GM18499 (cell line): ENCODE measurements at regions not wholly inside any gene's neighbourhood (a gene's known extent, or its start where the extent isn't known, plus 50 kb on each side); places are given as distances from the start of the nearest gene placed in this dataset.

Experiments used
- ATAC-seq: cut with Tn5 transposase; IDR thresholded peaks from one replicate; pipeline ENCODE4 v1.9.1; 2021; ENCODE audit warnings: moderate number of reproducible peaks; ENCODE audit not compliant: insufficient read depth, unreplicated experiment

DNA sequence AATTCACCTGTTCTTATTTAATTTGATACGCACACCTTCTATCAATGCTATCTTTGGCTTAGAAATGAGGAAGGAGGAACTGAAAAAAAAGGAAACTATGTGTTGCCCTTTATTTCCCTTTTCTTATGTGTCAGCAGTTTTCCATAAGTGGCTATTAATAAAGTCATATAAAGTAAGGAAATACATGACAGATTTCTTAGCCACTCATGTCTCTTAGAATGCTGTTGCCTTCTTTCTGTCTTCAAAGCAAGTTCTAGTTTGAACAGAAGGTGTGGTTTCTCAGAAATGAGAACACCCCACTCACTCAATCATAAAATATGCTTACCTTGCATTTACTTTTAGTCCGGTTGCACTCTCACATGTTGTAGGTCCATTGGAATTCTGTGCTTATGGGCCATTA, 640.5 kb upstream of the GRM7 start:
- ATAC-seq: no peak

DNA sequence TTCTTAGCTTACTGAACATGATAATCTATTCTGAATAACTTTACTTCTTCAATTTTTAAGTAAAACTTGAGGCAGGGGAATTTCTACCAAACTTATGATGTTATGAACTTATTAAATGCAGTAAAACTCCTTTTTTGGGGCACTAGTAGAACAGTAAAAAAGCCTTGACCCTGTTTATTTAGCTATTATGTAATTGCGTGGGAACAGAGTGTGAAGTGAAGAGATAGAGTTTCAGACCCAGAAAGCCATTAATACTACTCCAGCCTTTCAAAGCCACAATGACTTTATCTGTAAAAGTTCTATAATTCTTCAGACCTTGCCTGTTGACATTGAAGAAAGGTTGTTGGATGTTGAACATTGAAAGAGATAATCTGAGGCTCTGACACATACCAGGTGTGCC, 638.8 kb upstream of the GRM7 start:
- no peak for ATAC-seq

DNA sequence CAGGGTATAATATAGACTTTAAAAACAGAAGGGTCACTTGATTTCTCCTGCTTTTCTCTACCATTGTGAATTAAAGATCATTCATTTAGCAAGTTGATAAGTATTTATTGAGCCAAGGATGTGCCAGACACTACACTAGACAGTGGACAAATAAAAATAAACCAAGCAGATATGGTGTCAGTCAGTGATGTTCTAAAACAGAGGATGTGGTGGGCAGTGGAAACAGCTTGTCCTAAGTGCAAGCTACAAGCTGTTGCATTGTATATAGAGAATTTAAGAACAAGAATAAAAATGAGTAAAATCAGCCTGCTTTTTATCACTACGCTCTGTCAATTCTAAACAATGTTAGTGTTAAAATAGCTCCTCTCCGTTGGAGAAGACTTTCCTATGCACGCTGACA, 637.3 kb upstream of the GRM7 start:
- ATAC-seq: no peak

DNA sequence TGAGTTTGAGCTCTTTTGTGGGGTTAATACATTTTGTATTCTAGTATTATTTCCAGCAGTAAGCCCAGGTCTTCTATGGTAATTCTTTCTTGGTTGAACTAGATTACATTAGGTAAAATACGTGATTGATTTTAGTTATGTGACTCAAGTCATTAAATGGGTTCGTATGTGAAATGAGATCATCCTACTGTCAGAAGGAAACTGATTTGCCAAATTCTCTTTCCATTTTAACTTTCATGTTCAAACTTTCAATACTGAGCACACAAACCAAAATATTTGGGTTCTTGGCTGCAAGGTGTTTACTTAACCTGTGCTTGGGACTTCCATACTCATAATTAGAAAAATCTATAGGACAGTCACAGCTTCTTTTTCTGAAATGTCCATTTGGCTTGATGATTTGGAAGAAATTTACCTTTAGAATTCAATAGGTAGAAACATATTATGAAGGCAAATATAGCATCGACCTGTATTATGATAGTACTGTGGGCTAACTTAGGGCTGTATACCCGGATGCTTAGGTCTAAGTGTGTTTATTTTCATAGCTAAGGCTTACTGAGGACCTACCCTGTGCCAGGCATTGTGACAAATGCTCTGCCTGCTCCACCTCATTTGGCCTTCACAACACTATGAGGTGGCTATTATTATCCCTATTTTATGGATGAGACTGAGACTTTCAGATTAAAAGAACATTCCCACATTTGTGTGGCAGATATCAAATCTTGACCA, 631.8 kb upstream of the GRM7 start:
- ATAC-seq: no peak

DNA sequence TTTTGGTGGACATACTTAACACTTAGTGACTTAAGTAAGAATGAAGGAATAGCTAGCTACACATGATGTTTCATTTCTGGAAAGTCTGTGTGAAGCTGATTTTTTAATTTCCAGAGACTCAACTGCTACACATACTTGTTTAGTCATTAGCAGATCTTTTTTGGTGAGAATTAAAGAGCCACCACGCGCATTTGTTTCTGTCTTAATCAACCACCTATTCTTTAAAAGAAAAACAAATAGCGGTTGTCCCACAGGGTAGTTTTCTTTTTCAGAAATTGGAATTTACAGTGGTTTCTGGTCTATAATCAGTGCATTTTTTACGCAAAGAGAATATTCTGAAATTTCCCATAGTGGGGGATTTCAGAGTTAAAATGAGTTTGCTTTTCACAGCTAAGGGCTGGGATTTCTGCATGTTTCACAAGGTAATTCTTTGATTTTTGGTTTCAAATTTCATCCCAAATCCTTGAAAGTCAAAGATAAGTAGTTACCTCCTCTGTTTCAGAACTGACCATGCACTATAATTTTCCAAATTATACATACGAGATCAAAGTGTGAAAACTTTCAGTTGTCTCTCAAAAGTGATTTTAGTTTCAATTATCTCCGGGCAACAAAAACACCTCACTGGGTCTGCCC, 631.0 kb upstream of the GRM7 start:
- ATAC-seq: no peak

DNA sequence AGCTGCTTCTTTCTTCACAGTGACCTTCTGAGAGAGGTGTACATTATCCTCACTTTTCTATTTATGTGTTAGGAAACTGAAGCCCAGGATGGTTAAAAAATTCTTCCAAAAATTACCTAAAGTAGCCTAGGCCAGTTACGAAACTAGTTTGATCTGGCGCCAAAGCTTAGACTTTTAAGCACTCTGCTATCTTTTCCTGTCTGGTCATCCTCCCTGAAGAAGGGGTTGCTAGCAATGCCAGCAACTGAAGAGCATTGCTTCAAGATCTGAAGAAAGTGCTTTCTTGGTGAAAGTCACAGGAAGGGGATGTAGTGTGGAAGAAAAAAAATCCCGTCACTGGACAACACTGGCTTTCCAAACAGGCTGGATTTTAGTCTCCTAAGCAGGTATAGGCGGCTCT, 618.8 kb upstream of the GRM7 start:
- ATAC-seq: no peak

DNA sequence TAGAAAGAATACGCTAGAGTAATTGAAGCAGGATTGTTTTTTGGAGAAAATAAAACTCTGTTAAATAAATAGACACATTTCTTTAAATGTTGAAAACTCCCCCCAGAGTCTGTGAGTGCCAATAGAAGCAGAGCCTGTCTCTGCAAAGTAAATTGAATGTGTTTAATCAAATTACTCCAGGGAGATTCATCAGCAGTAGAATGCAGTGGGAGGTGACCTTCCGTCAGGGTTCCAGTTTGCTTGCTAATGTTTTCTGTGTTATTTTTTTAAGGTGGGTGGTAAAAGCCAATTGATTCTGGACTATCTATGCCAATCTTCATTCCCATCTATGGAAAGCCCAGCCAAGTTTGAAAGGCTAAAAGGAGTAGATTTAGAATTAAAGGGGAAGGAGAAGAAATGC, 612.4 kb upstream of the GRM7 start:
- no peak for ATAC-seq

DNA sequence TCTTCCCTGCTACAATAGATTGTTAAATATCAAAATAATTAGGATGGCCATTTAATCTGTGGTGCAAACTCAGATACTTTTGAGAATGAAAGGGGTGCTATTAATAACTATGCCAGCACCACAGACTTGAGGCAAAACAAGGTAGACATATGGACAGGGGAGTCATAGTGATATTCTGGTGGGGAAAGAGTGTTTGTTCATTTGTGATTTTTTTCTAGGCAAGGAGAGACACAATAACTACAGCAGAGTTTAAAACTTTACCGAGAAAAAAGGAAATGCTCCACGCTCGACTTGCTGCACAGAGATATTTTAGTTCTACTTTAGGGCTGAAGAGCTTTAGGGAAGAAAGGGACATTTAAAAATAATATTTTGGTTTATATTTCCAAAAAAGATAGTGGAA, 611.2 kb upstream of the GRM7 start:
- ATAC-seq: peak; percentile 42

DNA sequence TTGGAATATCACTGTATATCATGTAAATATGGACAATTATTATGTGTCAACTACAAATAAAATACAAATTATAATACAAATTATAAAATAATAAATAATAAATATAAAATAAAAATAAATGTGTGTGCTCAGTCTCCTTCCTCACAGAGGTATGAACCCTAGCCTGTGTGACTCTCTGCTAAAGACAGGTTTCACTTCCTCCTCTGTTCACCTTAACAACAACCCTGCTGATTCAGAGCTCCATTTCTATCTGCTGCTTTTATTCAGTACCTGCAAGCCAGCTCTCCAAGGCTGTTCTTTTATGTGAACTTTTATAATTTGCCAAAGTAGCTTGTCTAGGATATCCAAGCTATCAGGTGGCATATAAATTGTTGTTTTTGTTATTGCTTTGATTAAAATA, 610.7 kb upstream of the GRM7 start:
- ATAC-seq: peak; percentile 98

DNA sequence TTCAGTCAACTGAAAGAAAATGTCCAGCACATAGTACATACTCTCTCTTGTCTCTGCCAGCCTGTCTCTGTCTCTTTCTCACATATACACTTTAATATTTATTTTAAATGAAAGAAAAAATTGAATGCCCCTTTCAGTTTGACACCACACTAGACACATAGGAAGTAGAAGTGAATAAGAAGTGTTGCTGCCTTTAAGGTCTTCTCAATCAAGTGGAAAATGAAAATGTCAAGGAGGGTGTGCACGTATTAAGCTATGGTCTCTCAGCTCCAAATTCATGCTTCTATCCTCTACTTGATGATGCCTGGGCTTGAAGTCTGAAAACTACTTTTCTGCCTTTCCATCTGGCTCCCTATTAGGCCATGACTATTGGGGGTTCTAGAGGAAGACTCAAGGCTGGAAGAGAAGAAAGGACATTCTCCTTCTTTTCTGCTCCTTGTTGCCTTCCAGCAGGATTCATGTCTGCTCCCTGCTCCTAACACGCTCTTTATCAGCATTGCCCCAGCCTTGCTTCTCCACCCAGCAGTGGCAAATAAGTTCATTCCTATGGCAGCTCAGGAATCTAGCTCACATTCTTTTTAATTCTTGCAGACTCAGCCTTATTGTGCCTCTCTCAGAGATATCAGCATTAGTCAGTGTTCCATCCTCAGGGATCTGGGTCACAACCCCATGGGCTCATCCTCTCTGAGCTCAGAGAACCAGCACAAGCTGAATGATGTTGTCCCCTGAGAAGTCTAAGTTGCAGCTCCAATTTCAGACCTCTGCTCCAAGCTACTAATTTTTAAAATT, 609.1 kb upstream of the GRM7 start:
- no peak for ATAC-seq

DNA sequence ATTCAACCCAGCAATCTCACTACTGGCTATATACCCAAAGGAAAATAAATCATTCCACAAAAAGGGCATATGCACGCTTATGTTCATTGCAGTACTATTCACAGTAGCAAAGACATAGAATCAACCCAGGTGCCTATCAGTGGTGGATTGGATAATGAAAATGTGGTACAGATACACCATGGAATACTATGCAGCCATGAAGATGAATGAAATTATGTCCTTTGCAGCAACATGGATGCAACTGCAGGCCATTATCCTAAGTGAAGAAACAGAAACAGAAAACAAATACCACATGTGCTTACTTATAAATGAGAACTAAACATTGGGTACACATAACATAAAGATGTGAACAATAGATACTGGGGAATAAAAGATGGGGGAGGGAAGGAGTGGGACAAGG, 606.4 kb upstream of the GRM7 start:
- no peak for ATAC-seq

DNA sequence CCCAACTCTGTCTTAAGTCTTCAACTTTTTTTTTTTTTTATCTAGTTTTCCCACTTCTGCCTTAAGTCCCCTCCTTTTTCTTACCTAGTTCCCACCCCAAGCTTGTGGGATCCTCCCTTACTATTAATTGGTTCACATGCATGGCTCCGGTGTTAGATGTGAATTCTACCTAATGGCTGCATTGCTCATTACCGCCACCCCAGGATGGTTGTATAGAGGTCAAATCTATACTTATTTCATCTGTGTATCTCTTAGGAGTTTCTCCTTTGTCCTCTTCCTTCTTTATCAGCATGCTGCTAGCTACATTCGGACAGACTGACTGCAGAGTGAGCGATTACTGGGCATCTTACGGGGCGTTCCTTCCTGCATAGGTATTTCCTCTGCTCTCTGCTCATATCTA, 605.7 kb upstream of the GRM7 start:
- no peak for ATAC-seq

DNA sequence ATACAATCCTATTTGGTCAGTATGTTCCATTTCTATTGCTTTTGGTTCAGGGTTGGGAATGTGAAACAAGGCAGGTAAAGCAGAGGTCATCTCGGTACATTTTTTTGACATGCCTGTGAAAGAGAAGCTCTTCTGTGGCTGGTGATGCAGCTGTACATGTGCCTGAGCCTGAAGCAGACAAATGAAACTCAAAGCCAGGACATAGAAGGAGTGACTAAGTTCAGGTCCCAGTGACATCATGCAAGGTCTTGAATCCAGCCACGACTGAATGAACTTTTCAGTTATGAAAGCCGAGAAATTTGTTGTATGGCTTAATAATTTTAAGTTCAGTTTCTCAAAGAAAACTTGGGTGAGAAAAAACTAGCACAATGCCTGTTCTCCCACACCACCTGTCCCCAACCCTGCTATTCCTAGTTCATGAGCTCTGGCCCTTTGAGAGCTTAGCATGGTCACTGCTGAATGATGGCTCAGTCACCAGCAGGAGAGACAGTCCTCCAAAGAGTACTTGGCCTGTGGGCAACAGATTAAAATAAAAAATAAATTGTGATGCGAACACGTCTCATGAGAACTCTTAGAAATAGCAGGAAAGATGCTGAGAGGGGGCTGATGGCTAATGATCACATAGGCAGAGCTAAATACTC, 600.2 kb upstream of the GRM7 start:
- no peak for ATAC-seq

DNA sequence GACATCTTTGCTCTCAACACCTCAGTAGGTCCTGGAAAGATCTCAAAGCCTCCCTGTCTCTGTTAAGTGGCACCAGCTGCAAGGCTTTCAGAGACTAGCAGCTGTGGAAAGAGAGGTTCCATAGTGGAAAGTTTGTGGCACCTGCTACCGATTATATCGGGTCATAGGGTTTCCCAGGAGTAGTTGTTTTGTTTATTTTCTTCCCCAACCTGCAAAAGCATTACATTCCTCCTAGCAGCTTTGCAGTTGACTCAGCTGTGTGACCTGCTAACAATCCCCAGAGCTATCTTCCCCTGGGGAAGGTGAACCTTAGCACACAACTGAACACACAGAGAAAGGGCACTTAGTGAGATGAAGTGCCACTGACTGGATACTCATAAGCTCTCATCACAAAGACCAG, 598.9 kb upstream of the GRM7 start:
- ATAC-seq: no peak

DNA sequence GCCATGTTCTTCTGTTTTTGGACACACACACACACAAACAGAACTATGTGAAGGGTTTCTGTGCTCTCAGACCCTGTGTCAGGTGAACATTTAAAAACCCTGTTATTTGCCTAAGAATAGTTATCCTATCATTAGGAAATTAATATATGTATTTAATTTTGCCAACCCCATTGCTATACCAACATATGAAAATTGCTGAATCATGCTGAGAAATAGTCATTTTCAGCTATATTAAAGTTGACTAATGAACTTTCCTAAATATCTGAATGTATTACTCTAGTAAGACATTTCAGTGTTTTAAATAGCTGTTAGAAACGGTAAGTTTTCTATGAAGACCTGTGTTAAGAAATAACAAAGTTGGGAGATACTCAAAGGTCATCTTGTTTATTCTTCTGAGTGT, 596.9 kb upstream of the GRM7 start:
- no peak for ATAC-seq

DNA sequence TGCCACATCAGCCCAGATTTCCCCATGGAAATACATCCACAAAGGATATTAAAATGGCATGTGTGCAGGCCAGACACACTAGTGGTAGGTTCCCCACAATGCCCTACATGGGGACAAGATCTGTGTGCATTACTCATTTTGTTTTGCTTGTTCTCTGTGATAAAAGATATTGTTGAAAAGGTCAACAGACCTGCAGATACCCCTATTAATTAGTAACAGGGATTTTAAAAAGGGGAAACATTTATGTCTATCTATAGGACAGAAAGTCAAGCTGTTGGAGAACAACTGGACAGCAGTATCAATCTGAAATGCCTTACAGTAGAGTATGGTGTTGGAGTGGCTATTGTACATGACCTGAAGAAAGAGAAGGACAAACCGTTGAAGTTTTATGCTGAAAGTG, 596.0 kb upstream of the GRM7 start:
- ATAC-seq: no peak

DNA sequence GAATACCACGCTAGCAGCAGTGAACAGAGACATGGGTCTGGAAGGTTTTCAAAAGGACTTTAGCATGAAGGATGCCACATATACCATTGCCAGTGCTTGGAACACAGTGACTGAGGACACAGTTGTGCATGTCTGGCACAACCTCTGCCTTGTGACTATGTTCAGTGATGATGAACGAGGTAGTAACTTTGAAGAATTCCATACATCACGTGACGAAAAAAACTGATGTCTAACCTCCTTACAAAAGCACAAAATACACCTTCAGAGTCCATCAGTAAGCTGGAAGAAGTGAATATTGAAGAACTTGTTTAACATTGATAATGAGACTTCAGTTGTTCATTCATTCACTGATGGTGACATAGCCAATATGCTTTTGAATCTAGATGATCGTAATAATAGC, 594.8 kb upstream of the GRM7 start:
- ATAC-seq: no peak

DNA sequence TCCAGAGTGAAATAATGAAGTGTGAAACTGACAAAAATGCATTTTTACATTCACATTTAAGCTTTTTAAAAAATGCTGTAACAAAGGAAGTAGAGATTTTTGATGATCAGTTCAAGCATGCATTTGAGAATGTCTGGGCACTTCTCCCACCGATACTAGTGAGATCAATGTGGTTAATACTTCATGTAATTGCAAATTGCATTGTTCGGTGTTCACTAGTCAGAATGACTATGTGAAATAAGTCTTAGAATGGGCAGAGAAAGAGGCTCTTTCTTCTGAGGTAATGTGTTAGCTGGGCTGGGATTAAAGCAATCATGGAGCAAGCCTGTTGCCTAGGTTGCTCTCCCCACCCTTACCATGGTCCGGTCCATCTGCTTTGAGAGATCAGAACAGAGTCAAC, 587.0 kb upstream of the GRM7 start:
- no peak for ATAC-seq

DNA sequence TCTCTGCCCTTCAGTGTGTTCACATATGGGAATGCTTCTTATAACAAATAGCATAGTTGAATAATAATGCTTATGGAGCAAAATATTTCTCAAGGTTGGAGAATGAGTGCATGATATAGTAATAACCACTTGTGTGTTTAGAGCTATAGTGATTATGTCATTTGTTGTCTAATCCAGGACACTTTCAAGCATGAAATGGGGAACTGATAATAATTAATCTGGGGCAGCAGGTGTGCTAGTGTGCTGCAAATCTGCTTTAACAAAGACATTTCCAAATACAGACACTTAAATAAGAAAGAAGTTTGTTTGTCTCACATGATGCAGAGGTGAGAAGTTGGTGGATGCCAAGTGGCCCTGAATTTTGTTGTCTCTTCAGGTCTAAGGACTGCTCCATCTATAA, 579.3 kb upstream of the GRM7 start:
- ATAC-seq: no peak

DNA sequence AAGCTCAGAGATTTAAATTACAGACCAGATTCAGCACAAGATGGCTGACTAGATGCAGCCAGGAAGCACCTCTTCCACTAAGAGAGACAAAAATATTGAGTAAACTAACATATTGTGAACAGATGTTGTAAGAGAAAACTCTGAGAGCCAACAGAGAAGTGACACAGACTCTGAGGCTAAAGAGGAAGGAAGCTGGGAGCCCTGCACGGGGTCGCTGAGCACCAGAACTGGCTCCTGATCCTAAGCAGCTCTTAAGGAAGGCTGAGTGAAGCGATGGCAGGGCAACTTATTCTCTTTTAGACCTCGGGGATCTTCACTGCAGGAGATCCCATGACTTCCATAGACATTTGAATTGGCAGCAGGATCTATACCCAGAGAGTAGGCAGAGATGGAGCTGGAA, 578.0 kb upstream of the GRM7 start:
- ATAC-seq: no peak
